NCI-H1694 (cell line): ENCODE measurements at regions not wholly inside any gene's neighbourhood (a gene's known extent, or its start where the extent isn't known, plus 50 kb on each side); places are given as distances from the start of the nearest gene placed in this dataset.

Experiments used
- DNase-seq: peaks from one replicate; lab custom pipeline; 2025; lab: John Stamatoyannopoulos, UW

GRCh38 chr4:73001885-73002284 lies 67.6 kb downstream of the COX18 start:
- DNase-seq: no peak

- no peak for DNase-seq
Measured at GRCh38 chr4:72997409-72997808, 72.1 kb downstream of the COX18 start.

GRCh38 chr4:72994670-72995069 lies 74.8 kb downstream of the COX18 start:
- no peak for DNase-seq

- no peak for DNase-seq
Measured at GRCh38 chr4:72993876-72994275, 75.6 kb downstream of the COX18 start.

- no peak for DNase-seq
Measured at GRCh38 chr4:72991873-72992272, 77.6 kb downstream of the COX18 start.

GRCh38 chr4:72987741-72988729 lies 81.5 kb downstream of the COX18 start:
- DNase-seq: no peak

- DNase-seq: no peak
Measured at GRCh38 chr4:72984351-72984750, 85.2 kb downstream of the COX18 start.

- no peak for DNase-seq
Measured at GRCh38 chr4:72983709-72984108, 85.8 kb downstream of the COX18 start.

- no peak for DNase-seq
Measured at GRCh38 chr4:72977936-72978485, 91.5 kb downstream of the COX18 start.

GRCh38 chr4:72975488-72975784 lies 94.1 kb downstream of the COX18 start:
- DNase-seq: no peak

GRCh38 chr4:72974694-72975487 lies 94.6 kb downstream of the COX18 start:
- DNase-seq: no peak

GRCh38 chr4:72971572-72971971 lies 97.9 kb downstream of the COX18 start:
- no peak for DNase-seq

GRCh38 chr4:72970756-72971155 lies 98.8 kb downstream of the COX18 start:
- DNase-seq: no peak

GRCh38 chr4:72969976-72970375 lies 99.5 kb downstream of the COX18 start:
- DNase-seq: no peak

GRCh38 chr4:72966652-72967051 lies 102.9 kb downstream of the COX18 start:
- DNase-seq: no peak

- no peak for DNase-seq
Measured at GRCh38 chr4:72959411-72959810, 110.1 kb downstream of the COX18 start.

GRCh38 chr4:72954811-72955210 lies 114.7 kb downstream of the COX18 start:
- DNase-seq: no peak

- no peak for DNase-seq
Measured at GRCh38 chr4:72953571-72953970, 115.9 kb downstream of the COX18 start.

GRCh38 chr4:72951628-72952027 lies 117.9 kb downstream of the COX18 start:
- DNase-seq: no peak

- DNase-seq: no peak
Measured at GRCh38 chr4:72951147-72951546, 118.4 kb downstream of the COX18 start.

GRCh38 chr4:72948080-72948479 lies 121.4 kb downstream of the COX18 start:
- no peak for DNase-seq

GRCh38 chr4:72945719-72946336 lies 123.7 kb downstream of the COX18 start:
- no peak for DNase-seq
